Endometrium (tissue), 2 donors: ENCODE measurements at regions not wholly inside any gene's neighbourhood (a gene's known extent, or its start where the extent isn't known, plus 50 kb on each side); places are given as distances from the start of the nearest gene placed in this dataset.
A peak's percentile ranks its signal among the peaks of the same experiment; 100 is the strongest.

ENCODE experiments used
- FAIRE-seq: peaks from 2 replicates; lab custom pipeline; 2012; peaks lifted over from hg19 to GRCh38; lab: Jason Lieb, UNC
- donor health status: control.
- donor health status: control.

DNA sequence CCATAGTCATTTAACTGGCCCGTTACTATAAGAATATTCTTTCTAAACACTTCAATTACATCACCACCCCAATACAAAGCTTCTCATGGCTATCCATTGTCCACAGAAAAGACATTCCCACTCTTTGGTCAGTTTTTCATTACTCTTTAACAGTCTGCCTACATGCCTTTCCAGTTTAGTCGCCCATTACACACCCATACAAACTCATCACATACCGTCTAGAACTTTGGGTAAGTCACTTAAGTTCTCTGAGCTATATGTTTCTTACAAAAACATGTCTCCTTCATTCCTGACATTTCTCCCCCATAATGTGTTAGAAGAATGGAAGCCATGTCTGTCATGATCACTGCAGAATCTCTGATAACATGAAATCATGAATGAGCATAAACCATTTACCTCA is 108.2 kb upstream of the STK17B start:
- no peak for FAIRE-seq

- FAIRE-seq = no peak
Observed at GRCh38 chr2:196284144-196284844, 112.9 kb upstream of the STK17B start.

GRCh38 chr2:196284866-196285557 is 113.6 kb upstream of the STK17B start:
- FAIRE-seq = peak; percentile 35

DNA sequence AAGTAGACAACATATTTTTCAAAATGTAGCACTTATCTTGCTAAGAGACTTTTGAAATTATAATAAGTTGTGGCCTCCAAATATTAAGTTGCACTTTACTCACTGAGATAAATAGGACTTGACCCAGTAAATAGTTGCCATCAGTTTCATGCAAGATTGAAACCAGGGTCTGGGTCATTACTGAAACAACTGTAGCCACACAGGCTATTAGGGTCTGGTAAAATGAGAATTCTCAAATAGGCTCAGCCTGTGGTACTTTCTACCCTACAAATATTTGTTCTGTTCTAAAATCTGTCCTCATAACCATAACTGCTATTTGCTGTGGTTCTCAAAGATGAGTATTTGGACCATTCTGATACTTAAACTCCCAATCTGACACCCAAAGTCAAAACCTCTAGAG is 115.4 kb upstream of the STK17B start:
- no peak for FAIRE-seq

GRCh38 chr2:196287523-196287922 is 116.1 kb upstream of the STK17B start:
- FAIRE-seq = no peak

- no peak for FAIRE-seq
Observed at GRCh38 chr2:196288006-196288538, 116.7 kb upstream of the STK17B start.

DNA sequence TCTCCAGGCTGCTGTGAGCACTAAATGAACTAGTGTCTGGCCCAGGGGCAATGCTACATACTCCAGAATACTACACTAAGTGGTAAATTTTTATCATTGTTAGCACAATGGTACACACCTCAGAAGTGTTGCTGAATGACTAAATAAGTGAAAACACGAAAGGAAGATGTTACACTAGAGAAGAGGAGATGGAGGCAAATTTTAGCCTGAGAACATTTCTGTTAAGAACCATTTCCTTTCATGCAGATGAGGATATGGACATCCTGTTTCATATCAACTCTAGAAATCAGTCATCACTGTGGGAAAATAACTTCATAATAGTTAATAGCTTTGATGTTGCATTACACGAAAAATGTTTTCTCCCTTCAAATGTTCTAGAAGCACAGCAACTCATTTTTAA is 117.6 kb upstream of the STK17B start:
- FAIRE-seq = no peak

- no peak for FAIRE-seq
Observed at GRCh38 chr2:196290136-196290535, 118.8 kb upstream of the STK17B start.

DNA sequence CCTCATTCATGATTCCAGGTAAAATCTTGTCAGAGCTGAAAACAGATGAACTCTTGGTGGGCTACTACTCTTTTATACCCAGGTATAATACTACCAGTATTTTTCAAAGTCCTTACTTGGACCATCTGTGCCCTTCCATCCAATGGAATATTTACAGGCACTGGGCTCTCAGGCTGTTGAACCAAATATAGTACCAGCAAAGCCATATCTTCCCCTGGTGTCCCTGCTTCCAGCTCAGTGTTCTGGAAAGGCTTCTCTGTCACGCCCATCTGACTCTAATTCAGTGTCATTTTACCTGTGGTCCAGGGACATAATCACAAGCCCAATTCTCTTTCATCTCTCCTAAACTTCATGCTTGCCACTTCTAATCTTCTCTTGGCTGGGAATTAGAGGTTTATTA is 119.2 kb upstream of the STK17B start:
- no peak for FAIRE-seq

DNA sequence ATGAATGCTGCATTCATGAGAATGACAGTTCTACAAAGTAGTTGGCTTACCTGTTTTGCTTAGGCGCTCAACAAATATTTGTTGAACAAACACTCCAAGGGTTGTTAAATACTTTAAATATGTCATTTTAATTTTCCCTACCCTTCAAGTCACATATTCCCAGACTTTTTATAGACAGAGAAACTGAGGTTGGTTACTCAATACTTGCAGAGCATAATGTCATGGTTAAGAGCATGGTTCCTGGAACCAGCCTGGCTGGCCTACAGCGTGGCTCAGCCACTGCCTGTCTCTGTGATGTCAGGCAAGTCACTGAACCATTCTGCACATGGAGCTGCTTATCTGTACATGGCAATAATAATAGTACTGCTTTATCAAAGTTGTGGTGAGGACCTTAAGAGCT is 120.0 kb upstream of the STK17B start:
- no peak for FAIRE-seq

DNA sequence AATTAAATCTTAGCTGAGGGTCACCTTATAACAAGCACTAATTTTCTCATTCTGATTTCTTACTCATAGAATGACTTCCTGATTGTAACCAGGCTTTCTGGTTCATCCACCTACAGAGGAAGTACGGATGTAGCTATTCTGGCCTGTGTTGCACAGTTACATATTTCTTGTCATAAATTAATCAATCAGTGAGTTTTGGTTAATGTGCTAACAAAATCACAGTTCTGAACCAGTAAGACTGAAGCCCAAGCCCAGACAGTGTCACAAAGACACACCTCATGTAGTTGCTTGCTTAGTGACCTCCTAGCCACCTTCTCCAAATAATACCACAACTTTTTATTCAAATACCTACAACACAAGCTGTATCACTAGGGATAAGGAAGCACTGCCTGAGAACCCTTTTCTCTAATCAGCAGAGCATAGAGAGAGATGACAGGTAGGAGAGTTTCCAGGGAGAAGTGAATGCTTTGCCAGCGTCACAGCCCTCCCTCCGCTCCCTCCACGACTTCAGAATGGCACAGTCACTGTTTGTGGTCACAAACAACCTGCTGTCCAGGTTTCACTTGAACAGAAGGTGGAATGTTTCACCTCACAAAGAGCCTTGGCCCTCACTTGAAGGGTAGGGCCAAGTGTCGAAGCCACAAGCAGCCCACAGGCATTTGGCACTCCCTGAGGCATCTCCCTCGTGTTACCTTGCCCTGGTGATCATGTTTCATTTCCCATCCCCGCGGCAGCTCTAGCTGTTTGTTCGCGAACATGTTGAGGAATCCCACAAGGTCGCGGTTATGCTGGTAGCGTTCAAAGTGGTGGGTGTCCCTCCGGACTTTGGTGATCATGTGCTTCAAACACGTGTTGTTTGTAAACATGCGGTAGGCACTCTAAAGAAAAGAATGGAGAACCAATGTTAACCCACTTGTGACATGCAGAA is 120.8 kb upstream of the STK17B start:
- FAIRE-seq = no peak

GRCh38 chr2:196293751-196294515 is 122.6 kb upstream of the STK17B start:
- FAIRE-seq = no peak

DNA sequence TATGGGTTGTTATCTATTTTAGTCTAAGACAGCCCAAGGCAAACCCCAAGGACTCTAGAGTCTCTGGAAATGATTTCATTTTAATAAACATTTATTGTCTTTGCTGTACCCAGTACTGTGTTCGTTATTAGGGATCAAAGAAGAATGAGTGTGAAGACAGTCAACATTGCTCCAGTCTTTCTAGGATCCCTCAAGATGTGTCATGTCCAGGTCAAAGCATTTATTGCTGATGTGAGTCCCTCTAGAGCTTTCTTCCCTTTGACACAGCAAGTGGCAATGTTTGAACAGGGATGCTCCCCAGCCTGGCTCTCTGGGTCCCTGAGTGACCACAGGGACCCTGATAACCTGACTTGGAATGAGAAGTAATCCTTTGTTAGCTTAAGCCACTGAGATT is 123.1 kb upstream of the STK17B start:
- no peak for FAIRE-seq

DNA sequence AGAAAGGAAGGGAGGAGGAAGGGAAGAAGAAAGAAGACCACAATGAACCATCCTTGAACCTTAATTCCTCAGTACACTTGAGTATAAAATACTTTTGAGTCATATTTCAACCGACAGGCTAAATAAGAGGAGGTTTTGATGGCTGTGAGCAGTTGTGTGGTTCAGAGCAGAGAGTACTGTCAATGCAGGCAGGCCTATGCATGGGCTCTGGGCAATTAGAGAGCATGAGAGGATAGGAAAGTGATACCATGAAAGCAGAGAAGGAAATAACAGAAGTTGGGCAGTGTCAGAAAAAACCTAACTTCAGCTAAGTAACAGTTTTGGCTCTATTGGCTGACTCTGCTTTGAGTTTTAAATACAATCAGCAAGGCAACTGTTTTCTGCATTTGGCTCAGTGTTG is 123.6 kb upstream of the STK17B start:
- FAIRE-seq = no peak

GRCh38 chr2:196298106-196298723 is 126.8 kb upstream of the STK17B start:
- FAIRE-seq = peak; percentile 93

DNA sequence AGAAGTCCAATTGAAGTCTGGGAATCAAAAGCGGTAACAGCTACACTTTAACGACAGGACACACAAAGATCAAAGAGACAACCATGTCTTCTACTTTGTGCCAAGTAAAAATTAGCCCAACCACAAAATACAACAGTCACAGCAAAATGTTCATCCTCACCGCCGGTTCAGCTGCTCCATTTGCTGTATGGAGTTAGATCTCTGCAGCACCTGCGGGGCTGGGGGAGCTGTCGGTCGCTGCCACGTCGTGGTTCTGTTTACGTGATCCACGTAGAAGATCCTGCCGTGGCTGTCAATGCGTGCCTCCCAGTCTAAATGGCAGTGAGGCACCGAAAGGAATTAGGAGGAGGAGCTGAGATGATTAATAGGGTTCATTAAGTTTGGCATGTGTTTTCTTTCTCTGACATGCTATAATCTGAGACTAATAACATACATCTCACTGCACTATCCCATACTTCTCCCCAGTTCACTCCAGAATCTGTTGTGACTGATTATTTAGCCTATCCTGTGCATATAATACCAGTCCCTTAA is 136.5 kb upstream of the STK17B start:
- no peak for FAIRE-seq

- no peak for FAIRE-seq
Observed at GRCh38 chr2:196309691-196310090, 138.3 kb upstream of the STK17B start.

DNA sequence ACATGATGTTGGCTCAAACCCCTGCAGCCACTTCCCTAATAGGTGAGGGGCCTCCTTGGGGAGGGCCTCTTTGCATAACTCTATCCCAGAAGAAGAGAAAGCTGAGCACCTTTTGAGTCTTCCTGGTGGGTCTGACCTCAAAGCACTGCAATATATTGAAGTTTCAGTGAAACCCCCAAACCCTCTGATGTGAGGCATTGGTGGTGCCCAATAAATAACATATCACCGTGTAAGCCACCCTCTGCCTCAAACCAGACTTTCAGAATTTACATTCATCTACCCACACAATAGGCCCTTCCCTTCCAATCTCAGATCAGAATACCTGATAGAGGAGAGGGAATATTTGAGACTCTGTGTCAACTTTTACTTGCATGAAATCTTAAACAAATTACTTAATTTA is 142.8 kb upstream of the STK17B start:
- FAIRE-seq = no peak

GRCh38 chr2:196314780-196315179 is 143.4 kb upstream of the STK17B start:
- FAIRE-seq = no peak

DNA sequence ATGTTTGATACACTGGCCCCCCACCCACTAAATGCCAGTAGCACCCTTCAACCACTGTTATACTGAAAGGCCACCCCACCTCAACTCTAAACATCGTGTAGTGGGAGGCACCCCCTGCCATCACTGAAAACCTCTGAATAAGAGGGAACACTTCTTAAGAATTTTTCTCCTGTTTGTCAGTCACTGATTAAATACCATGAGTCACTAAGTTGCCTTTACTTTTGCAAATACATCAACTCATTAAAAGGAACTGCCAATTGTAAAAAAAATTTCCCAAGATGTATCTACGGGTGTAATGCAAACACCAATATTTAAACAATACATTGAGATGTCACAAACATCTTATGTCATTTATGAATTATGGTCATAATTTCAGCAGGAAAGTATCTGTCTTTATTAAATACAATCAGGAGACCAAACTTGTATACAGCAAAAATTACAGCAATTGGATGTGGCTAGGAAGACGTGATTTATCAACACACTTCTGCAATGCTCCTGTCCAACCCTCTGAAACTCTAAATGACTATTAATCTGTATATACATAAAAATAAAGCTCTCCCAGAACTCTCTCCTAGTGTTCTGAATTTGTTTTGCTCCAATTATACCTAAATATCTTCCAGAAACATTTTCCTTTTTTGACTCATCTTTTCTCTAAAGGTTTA is 144.1 kb upstream of the STK17B start:
- no peak for FAIRE-seq

- no peak for FAIRE-seq
Observed at GRCh38 chr2:196316050-196316430, 144.7 kb upstream of the STK17B start.
